HCT116 (cell line): ENCODE measurements at regions not wholly inside any gene's neighbourhood (a gene's known extent, or its start where the extent isn't known, plus 50 kb on each side); places are given as distances from the start of the nearest gene placed in this dataset.

Experiments
- ATAC-seq: fragments of 200-7000 bp; cut with Tn5 transposase; 2 replicates; pipeline ENCODE4 v1.9.1; 2020; ENCODE audit warnings: mild to moderate bottlenecking, moderate library complexity
- BruUV-seq: library from RNA; stranded (reverse); fragments of 400-500 nt; replicated peaks from 2 replicates; lab custom pipeline; 2021; lab: Mats Ljungman, UMichigan
- CTCF ChIA-PET: fragments of 300-600 bp; sonication (Branson Sonifier 250); formaldehyde crosslinking; loops from one replicate; lab custom pipeline; 2021; ENCODE audit warnings: antibody characterized with exemption; lab: Charles Lee
- POLR2A ChIA-PET: fragments of 300-600, 350-600 bp; sonication (Branson Sonifier 250); formaldehyde crosslinking; loops from one replicate; lab custom pipeline; 2021; ENCODE audit warnings: antibody characterized with exemption; lab: Charles Lee
- RAD21 ChIA-PET, 2 experiments: fragments of 300-600 bp; sonication (Branson Sonifier 250); formaldehyde crosslinking; loops; one replicate each; lab custom pipeline; 2023; ENCODE audit warnings: low total read pairs in 2 of 2; ENCODE audit not compliant: uncharacterized antibody in 2 of 2, unreplicated experiment in 2 of 2, low non-redundant PET in 1 of 2; lab: Charles Lee
- DNase-seq: peaks from one replicate; pipeline ENCODE4 v3.0.0-alpha.2; 2010; ENCODE audit warnings: low read depth, low spot score
- H2AFZ ChIP-seq: fragments of 200-600 bp; shearing (Covaris generic), sonication (generic); 2 replicates; pipeline ENCODE4 v1.6.1; 2017; ENCODE audit warnings: low read depth, mixed run types, mixed read lengths, antibody characterized with exemption, low read length; ENCODE audit not compliant: poor library complexity, severe bottlenecking
- H3K27ac ChIP-seq: 2 replicates; pipeline ENCODE4 v1.5.1; 2012; ENCODE audit warnings: low read depth, low read length
- H3K27me3 ChIP-seq: fragments of 200-600 bp; sonication (generic); 2 replicates; pipeline ENCODE4 v1.6.1; 2016; ENCODE audit warnings: mixed run types, low read length, mixed read lengths; ENCODE audit not compliant: insufficient read depth
- H3K36me3 ChIP-seq, 2 experiments: fragments of 200-500 bp in 1 of 2; fragments of 200-600 bp in 1 of 2; sonication (Bioruptor generic) in 1 of 2; sonication (generic) in 1 of 2; 2 replicates each; pipeline versions ENCODE4 v1.5.1 to v1.6.1; 2014 to 2016; ENCODE audit warnings: low read length in 2 of 2, inconsistent platforms in 1 of 2, mixed read lengths in 1 of 2, mixed run types in 1 of 2; ENCODE audit not compliant: insufficient read depth in 2 of 2, control insufficient read depth in 1 of 2
- H3K4me1 ChIP-seq, 2 experiments: fragments of 200-600 bp in 1 of 2; sonication (generic) in 1 of 2; 2 replicates each; pipeline versions ENCODE4 v1.5.1 to v1.6.1; 2012 to 2017; ENCODE audit warnings: low read length in 2 of 2, inconsistent platforms in 1 of 2, mild to moderate bottlenecking in 1 of 2, mixed read lengths in 1 of 2, mixed run types in 1 of 2, moderate library complexity in 1 of 2; ENCODE audit not compliant: insufficient read depth in 2 of 2, control insufficient read depth in 1 of 2
- H3K4me2 ChIP-seq: fragments of 200-600 bp; sonication (generic); 2 replicates; pipeline ENCODE4 v1.6.1; 2017; ENCODE audit warnings: mixed run types, low read length, mixed read lengths
- H3K4me3 ChIP-seq, 2 experiments: fragments of 200-600 bp in 1 of 2; sonication (generic) in 1 of 2; replicated peaks in 1 of 2; 2 replicates each; pipeline ENCODE4 v1.5.1; 2011 to 2016; ENCODE audit warnings: low read length in 2 of 2, control low read depth in 1 of 2, low read depth in 1 of 2, mild to moderate bottlenecking in 1 of 2, mixed read lengths in 1 of 2, mixed run types in 1 of 2
- H3K79me2 ChIP-seq: fragments of 200-600 bp; sonication (generic); 2 replicates; pipeline ENCODE4 v1.6.1; 2017; ENCODE audit warnings: mild to moderate bottlenecking, mixed run types, low read length, moderate library complexity, mixed read lengths; ENCODE audit not compliant: insufficient read depth
- H3K9ac ChIP-seq: fragments of 200-600 bp; sonication (generic); 2 replicates; pipeline ENCODE4 v1.6.1; 2016; ENCODE audit warnings: low read length, mixed read lengths
- H3K9me2 ChIP-seq: fragments of 200-600 bp; sonication (generic), shearing (Covaris generic); 2 replicates; pipeline ENCODE4 v1.6.1; 2017; ENCODE audit warnings: mixed run types, mild to moderate bottlenecking, moderate library complexity; ENCODE audit not compliant: insufficient read depth
- H3K9me3 ChIP-seq, 2 experiments: fragments of 200-500 bp in 1 of 2; fragments of 200-600 bp in 1 of 2; sonication (Bioruptor generic) in 1 of 2; sonication (generic) in 1 of 2; 2 replicates each; pipeline ENCODE4 v1.6.1; 2014 to 2017; ENCODE audit warnings: low read length in 2 of 2, mixed read lengths in 2 of 2, inconsistent platforms in 1 of 2, low read depth in 1 of 2, mild to moderate bottlenecking in 1 of 2, mixed run types in 1 of 2, moderate library complexity in 1 of 2; ENCODE audit not compliant: control insufficient read depth in 1 of 2, insufficient read depth in 1 of 2
- H4K20me1 ChIP-seq: fragments of 200-600 bp; sonication (generic), shearing (Covaris generic); 2 replicates; pipeline ENCODE4 v1.6.1; 2017; ENCODE audit warnings: mixed run types, mild to moderate bottlenecking, moderate library complexity; ENCODE audit not compliant: insufficient read depth
- CBX3 ChIP-seq: IDR thresholded peaks from 2 replicates; pipeline ENCODE4 v1.6.1; 2012; ENCODE audit warnings: low read depth
- SIN3A ChIP-seq: IDR thresholded peaks from 2 replicates; pipeline ENCODE4 v1.6.1; 2012; ENCODE audit warnings: low read depth
- SRF ChIP-seq: IDR thresholded peaks from 2 replicates; pipeline ENCODE4 v1.6.1; 2012; ENCODE audit warnings: low read depth
- TCF7L2 ChIP-seq: IDR thresholded peaks from 2 replicates; pipeline ENCODE4 v1.7.0; 2011; ENCODE audit warnings: borderline replicate concordance, inconsistent platforms; ENCODE audit not compliant: insufficient read depth, insufficient read length; ENCODE audit errors: extremely low read depth
- ZFX ChIP-seq: fragments of 450-650 bp; IDR thresholded peaks from 2 replicates; pipeline ENCODE4 v1.6.1; 2017
- intact Hi-C: fragments of 100-400 bp; cut with micrococcal nuclease; formaldehyde crosslinking; loops from 2 replicates; pipeline ENCODE4 v1.10.0; 2022
- TF ChIP-seq, protein P1 (sequence below): IDR thresholded peaks from 2 replicates; pipeline ENCODE4 v1.6.1; 2011; ENCODE audit warnings: mild to moderate bottlenecking, low read length, moderate library complexity; ENCODE audit not compliant: insufficient replicate concordance; ENCODE audit errors: extremely low read depth
- TF ChIP-seq, protein P2 (sequence below): IDR thresholded peaks from 2 replicates; pipeline ENCODE4 v1.6.1; 2012
- TF ChIP-seq, protein P3 (sequence below), 3 experiments: fragments of 200-600 bp in 1 of 3; sonication (generic) in 1 of 3; IDR thresholded peaks in 2 of 3; conservative IDR thresholded peaks in 1 of 3; 2 replicates each; pipeline ENCODE4 v1.5.1; 2012 to 2017; ENCODE audit warnings: low read depth in 2 of 3, low read length in 2 of 3, antibody characterized with exemption in 1 of 3, borderline replicate concordance in 1 of 3, control low read depth in 1 of 3, mild to moderate bottlenecking in 1 of 3, mixed read lengths in 1 of 3, mixed run types in 1 of 3, moderate library complexity in 1 of 3; ENCODE audit not compliant: insufficient read depth in 1 of 3

DNA sequence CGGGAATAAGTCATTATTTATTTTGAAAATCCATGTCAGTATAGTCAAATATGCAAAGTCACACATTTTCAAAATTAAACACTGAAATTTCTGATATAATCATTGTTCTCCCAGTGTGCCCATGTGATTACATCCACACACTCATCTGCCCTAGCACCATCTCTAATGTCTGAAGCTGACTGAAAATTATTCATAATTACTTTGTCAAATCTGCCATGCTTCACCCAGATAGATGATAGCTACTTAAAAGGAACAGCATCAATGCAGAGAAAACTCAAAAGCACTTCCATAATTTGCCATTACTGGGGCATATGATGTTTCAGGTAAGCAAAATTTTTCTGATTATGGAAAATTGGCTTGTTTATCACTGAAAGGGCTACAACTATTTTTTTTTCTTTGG is 1433.3 kb upstream of the IGFBP7 start (continued):
- TF ChIP-seq, protein P1, sequence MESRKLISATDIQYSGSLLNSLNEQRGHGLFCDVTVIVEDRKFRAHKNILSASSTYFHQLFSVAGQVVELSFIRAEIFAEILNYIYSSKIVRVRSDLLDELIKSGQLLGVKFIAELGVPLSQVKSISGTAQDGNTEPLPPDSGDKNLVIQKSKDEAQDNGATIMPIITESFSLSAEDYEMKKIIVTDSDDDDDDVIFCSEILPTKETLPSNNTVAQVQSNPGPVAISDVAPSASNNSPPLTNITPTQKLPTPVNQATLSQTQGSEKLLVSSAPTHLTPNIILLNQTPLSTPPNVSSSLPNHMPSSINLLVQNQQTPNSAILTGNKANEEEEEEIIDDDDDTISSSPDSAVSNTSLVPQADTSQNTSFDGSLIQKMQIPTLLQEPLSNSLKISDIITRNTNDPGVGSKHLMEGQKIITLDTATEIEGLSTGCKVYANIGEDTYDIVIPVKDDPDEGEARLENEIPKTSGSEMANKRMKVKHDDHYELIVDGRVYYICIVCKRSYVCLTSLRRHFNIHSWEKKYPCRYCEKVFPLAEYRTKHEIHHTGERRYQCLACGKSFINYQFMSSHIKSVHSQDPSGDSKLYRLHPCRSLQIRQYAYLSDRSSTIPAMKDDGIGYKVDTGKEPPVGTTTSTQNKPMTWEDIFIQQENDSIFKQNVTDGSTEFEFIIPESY, result no peak
- TF ChIP-seq, protein P2, sequence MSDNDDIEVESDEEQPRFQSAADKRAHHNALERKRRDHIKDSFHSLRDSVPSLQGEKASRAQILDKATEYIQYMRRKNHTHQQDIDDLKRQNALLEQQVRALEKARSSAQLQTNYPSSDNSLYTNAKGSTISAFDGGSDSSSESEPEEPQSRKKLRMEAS, result no peak
- no peak for TF ChIP-seq CBX3
- no peak for TF ChIP-seq ZFX
- TF ChIP-seq SRF, result no peak

DNA sequence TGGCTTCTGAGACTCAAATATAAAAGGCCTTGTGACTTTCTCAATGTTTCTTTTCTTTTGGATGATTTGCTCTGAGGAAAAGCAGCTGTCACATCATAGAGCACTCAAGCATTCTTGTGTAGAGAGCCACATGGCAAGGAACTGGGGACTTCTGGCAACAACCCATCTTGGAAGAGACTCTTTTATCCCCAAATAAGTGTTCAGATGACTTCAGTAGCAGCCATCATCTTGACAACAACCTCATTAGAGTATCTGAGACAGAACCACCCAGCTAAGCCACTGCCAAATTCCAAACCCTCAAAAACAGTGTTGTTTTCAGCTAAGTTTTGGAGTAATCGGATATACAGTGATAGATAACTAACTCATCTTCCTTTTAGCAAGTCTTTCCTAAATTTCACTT is 1431.7 kb upstream of the IGFBP7 start:
- no peaks in the 10 kb centered on the region for H4K20me1 ChIP-seq
- no peaks in the 10 kb centered on the region for H3K36me3 ChIP-seq
- DNase-seq, result no peak
- H3K9ac ChIP-seq, result no peak overlapping the region
- no TSS peak for BruUV-seq
- no peak for ATAC-seq
- intact Hi-C loops, result no loop called here
- ChIA-PET POLR2A (no interaction called here), RAD21 (no interaction called here), CTCF (no interaction called here)
- H3K9me3 ChIP-seq, result peaks cover 7 to 8% of the 10 kb centered on the region in 2 experiments; a peak in 2 of 4 replicates
- no peak overlapping the region for H3K4me3 ChIP-seq
- no peaks in the 10 kb centered on the region for H3K9me2 ChIP-seq
- no peaks in the 10 kb centered on the region for H3K4me1 ChIP-seq
- H3K27ac ChIP-seq, result no peak overlapping the region
- no peaks in the 10 kb centered on the region for H3K79me2 ChIP-seq
- no peaks in the 10 kb centered on the region for H3K27me3 ChIP-seq
- no peak overlapping the region for H3K4me2 ChIP-seq
- TF ChIP-seq TCF7L2 (no peak), SIN3A (no peak)
- TF ChIP-seq, protein P3, sequence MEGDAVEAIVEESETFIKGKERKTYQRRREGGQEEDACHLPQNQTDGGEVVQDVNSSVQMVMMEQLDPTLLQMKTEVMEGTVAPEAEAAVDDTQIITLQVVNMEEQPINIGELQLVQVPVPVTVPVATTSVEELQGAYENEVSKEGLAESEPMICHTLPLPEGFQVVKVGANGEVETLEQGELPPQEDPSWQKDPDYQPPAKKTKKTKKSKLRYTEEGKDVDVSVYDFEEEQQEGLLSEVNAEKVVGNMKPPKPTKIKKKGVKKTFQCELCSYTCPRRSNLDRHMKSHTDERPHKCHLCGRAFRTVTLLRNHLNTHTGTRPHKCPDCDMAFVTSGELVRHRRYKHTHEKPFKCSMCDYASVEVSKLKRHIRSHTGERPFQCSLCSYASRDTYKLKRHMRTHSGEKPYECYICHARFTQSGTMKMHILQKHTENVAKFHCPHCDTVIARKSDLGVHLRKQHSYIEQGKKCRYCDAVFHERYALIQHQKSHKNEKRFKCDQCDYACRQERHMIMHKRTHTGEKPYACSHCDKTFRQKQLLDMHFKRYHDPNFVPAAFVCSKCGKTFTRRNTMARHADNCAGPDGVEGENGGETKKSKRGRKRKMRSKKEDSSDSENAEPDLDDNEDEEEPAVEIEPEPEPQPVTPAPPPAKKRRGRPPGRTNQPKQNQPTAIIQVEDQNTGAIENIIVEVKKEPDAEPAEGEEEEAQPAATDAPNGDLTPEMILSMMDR (IDR thresholded peaks at IDR 0.05 in 2 of 3, conservative IDR thresholded peaks at IDR 0.05 in 1 of 3; ENCODE audit: borderline replicate concordance in 1 of 3, insufficient read depth in 1 of 3, low read depth in 2 of 3, low read length in 2 of 3), result no peak
- no peak overlapping the region for H2AFZ ChIP-seq
